T47D (cell line): ENCODE measurements at regions not wholly inside any gene's neighbourhood (a gene's known extent, or its start where the extent isn't known, plus 50 kb on each side); places are given as distances from the start of the nearest gene placed in this dataset.

ENCODE experiments used
- DNase-seq, 2 experiments: peaks; one replicate each; pipeline versions ENCODE4 v3.0.0 to v3.0.0-alpha.2; 2011 to 2012; ENCODE audit warnings: low read depth in 1 of 2, low spot score in 1 of 2
- JUND ChIP-seq: IDR thresholded peaks from 2 replicates; pipeline ENCODE4 v1.6.1; 2012; ENCODE audit warnings: low read depth
- in situ Hi-C: cut with HindIII; loops from 2 replicates; pipeline ENCODE4 v1.10.0; 2016; ENCODE audit warnings: low sequenced_read_pairs, low pct_unique_long_range_greater_than_20kb

- TF ChIP-seq JUND, result no peak
- no peak for DNase-seq
- in situ Hi-C loops, result no loop called here
Observed at GRCh38 chr2:209044307-209044706, 379.5 kb upstream of the MAP2 start.

GRCh38 chr2:209046163-209046562 lies 377.7 kb upstream of the MAP2 start:
- in situ Hi-C loops, result no loop called here
- DNase-seq, result no peak

GRCh38 chr2:209049608-209050007 lies 374.2 kb upstream of the MAP2 start:
- TF ChIP-seq JUND, result no peak
- in situ Hi-C loops, result no loop called here
- no peak for DNase-seq

More at GRCh38 chr2:209046163-209046562, 377.7 kb upstream of the MAP2 start:
- TF ChIP-seq JUND, result no peak

- no peak for DNase-seq
- no peak for TF ChIP-seq JUND
- in situ Hi-C loops, result no loop called here
Observed at GRCh38 chr2:209062210-209062609, 361.6 kb upstream of the MAP2 start.

- in situ Hi-C loops, result no loop called here
- DNase-seq, result no peak
- TF ChIP-seq JUND, result no peak
Observed at GRCh38 chr2:209070262-209070661, 353.6 kb upstream of the MAP2 start.

- in situ Hi-C loops, result no loop called here
- no peak for TF ChIP-seq JUND
- DNase-seq, result no peak
Observed at GRCh38 chr2:209073151-209073550, 350.7 kb upstream of the MAP2 start.

GRCh38 chr2:209074711-209075110 lies 349.1 kb upstream of the MAP2 start:
- TF ChIP-seq JUND, result no peak
- in situ Hi-C loops, result no loop called here
- DNase-seq, result no peak

GRCh38 chr2:209076151-209076550 lies 347.7 kb upstream of the MAP2 start:
- DNase-seq, result no peak
- in situ Hi-C loops, result no loop called here
- TF ChIP-seq JUND, result no peak

- no peak for TF ChIP-seq JUND
- in situ Hi-C loops, result no loop called here
- no peak for DNase-seq
Observed at GRCh38 chr2:209086761-209087160, 337.1 kb upstream of the MAP2 start.

GRCh38 chr2:209091056-209091455 lies 332.8 kb upstream of the MAP2 start:
- no peak for DNase-seq
- no peak for TF ChIP-seq JUND
- in situ Hi-C loops, result no loop called here

GRCh38 chr2:209094221-209094620 lies 329.6 kb upstream of the MAP2 start:
- in situ Hi-C loops, result no loop called here
- no peak for DNase-seq
- TF ChIP-seq JUND, result no peak

GRCh38 chr2:209095432-209095831 lies 328.4 kb upstream of the MAP2 start:
- no peak for DNase-seq
- in situ Hi-C loops, result no loop called here
- TF ChIP-seq JUND, result no peak

- in situ Hi-C loops, result no loop called here
- no peak for DNase-seq
- no peak for TF ChIP-seq JUND
Observed at GRCh38 chr2:209097168-209097567, 326.7 kb upstream of the MAP2 start.

- no peak for TF ChIP-seq JUND
- in situ Hi-C loops, result no loop called here
- DNase-seq, result no peak
Observed at GRCh38 chr2:209102319-209102718, 321.5 kb upstream of the MAP2 start.
